Neural cell (in vitro differentiated cells): ENCODE measurements at regions not wholly inside any gene's neighbourhood (a gene's known extent, or its start where the extent isn't known, plus 50 kb on each side); places are given as distances from the start of the nearest gene placed in this dataset.

ENCODE experiments used
- H2AFZ ChIP-seq: fragments of 200-600, 300-800 bp; sonication (generic), shearing (Covaris generic); 2 replicates; pipeline ENCODE4 v1.6.0; 2014; ENCODE audit warnings: low read depth, mild to moderate bottlenecking, antibody characterized with exemption, low read length, moderate library complexity
- H3F3A ChIP-seq: fragments of 200-600 bp; shearing (Covaris generic); 2 replicates; pipeline ENCODE4 v1.6.1; 2016; ENCODE audit warnings: mild to moderate bottlenecking, moderate library complexity, mixed read lengths, antibody characterized with exemption, low read length; ENCODE audit not compliant: insufficient read depth, poor library complexity, severe bottlenecking
- H3K27ac ChIP-seq: fragments of 200-600, 300-800 bp; sonication (generic), shearing (Covaris generic); 2 replicates; pipeline ENCODE4 v1.5.1; 2014; ENCODE audit warnings: mild to moderate bottlenecking, low read length, moderate library complexity
- H3K27me3 ChIP-seq: fragments of 300-800, 200-600 bp; sonication (generic), shearing (Covaris generic); 2 replicates; pipeline ENCODE4 v1.6.0; 2014; ENCODE audit warnings: mild to moderate bottlenecking, low read depth, low read length, moderate library complexity; ENCODE audit not compliant: insufficient read depth
- H3K36me3 ChIP-seq: fragments of 300-800, 200-600 bp; sonication (generic), shearing (Covaris generic); 2 replicates; pipeline ENCODE4 v1.5.1; 2014; ENCODE audit warnings: mild to moderate bottlenecking, antibody characterized with exemption, low read length, moderate library complexity; ENCODE audit not compliant: insufficient read depth
- H3K4me2 ChIP-seq: fragments of 300-800, 200-600 bp; sonication (generic), shearing (Covaris generic); 2 replicates; pipeline ENCODE4 v1.6.0; 2014; ENCODE audit warnings: mild to moderate bottlenecking, low read length
- H3K4me3 ChIP-seq: fragments of 300-800, 200-600 bp; sonication (generic), shearing (Covaris generic); 2 replicates; pipeline ENCODE4 v1.5.1; 2014; ENCODE audit warnings: mild to moderate bottlenecking, low read length, moderate library complexity
- H3K79me2 ChIP-seq: fragments of 200-600 bp; shearing (Covaris generic); replicated peaks from 2 replicates; pipeline ENCODE4 v1.6.0; 2014; ENCODE audit warnings: mild to moderate bottlenecking, low read length, moderate library complexity; ENCODE audit not compliant: insufficient read depth
- H3K9ac ChIP-seq: fragments of 300-800, 200-600 bp; sonication (generic), shearing (Covaris generic); 2 replicates; pipeline ENCODE4 v1.6.1; 2016; ENCODE audit warnings: mild to moderate bottlenecking, low read length, mixed read lengths
- H3K9me2 ChIP-seq: fragments of 200-600 bp; shearing (Covaris generic); 2 replicates; pipeline ENCODE4 v1.6.1; 2016; ENCODE audit warnings: mild to moderate bottlenecking, low read length, mixed read lengths; ENCODE audit not compliant: insufficient read depth
- H3K9me3 ChIP-seq: fragments of 200-600, 300-800 bp; sonication (generic), shearing (Covaris generic); 2 replicates; pipeline ENCODE4 v1.6.1; 2016; ENCODE audit warnings: mild to moderate bottlenecking, mixed run types, low read length, moderate library complexity, mixed read lengths
- H4K20me1 ChIP-seq: fragments of 200-600 bp; shearing (Covaris generic); 2 replicates; pipeline ENCODE4 v1.6.1; 2016; ENCODE audit warnings: mild to moderate bottlenecking, mixed run types; ENCODE audit not compliant: insufficient read depth
- EP300 ChIP-seq: fragments of 450-650 bp; conservative IDR thresholded peaks from 2 replicates; pipeline ENCODE4 v1.6.1; 2014; ENCODE audit warnings: antibody characterized with exemption, mild to moderate bottlenecking, moderate library complexity; ENCODE audit not compliant: poor library complexity, severe bottlenecking
- EZH2 ChIP-seq: fragments of 200-600, 300-800 bp; shearing (Covaris generic), sonication (generic); IDR thresholded peaks from 2 replicates; pipeline ENCODE4 v1.6.1; 2014; ENCODE audit warnings: antibody characterized with exemption, low read length, borderline replicate concordance, mild to moderate bottlenecking; ENCODE audit not compliant: insufficient read depth, poor library complexity, severe bottlenecking
- MXI1 ChIP-seq: fragments of 450-650 bp; conservative IDR thresholded peaks from 2 replicates; pipeline ENCODE4 v1.6.1; 2014; ENCODE audit warnings: antibody characterized with exemption, mild to moderate bottlenecking; ENCODE audit not compliant: poor library complexity, severe bottlenecking
- POLR2AphosphoS5 ChIP-seq: IDR thresholded peaks from 2 replicates; pipeline ENCODE4 v1.6.1; 2012
- RAD21 ChIP-seq: fragments of 450-650 bp; conservative IDR thresholded peaks from 2 replicates; pipeline ENCODE4 v1.6.1; 2014; ENCODE audit warnings: antibody characterized with exemption, mild to moderate bottlenecking, moderate library complexity
- SMC3 ChIP-seq: fragments of 450-650 bp; conservative IDR thresholded peaks from 2 replicates; pipeline ENCODE4 v1.6.1; 2014; ENCODE audit warnings: antibody characterized with exemption, mild to moderate bottlenecking, moderate library complexity; ENCODE audit not compliant: poor library complexity
- TAF1 ChIP-seq: IDR thresholded peaks from 2 replicates; pipeline ENCODE4 v1.6.1; 2012; ENCODE audit warnings: low read depth
- TF ChIP-seq, protein P1 (sequence below): fragments of 450-650 bp; IDR thresholded peaks from 2 replicates; pipeline ENCODE4 v1.5.1; 2014; ENCODE audit warnings: antibody characterized with exemption, mild to moderate bottlenecking, moderate library complexity; ENCODE audit not compliant: poor library complexity, severe bottlenecking
- TF ChIP-seq, protein P2 (sequence below): IDR thresholded peaks from 2 replicates; pipeline ENCODE4 v1.6.1; 2012; ENCODE audit warnings: borderline replicate concordance

DNA sequence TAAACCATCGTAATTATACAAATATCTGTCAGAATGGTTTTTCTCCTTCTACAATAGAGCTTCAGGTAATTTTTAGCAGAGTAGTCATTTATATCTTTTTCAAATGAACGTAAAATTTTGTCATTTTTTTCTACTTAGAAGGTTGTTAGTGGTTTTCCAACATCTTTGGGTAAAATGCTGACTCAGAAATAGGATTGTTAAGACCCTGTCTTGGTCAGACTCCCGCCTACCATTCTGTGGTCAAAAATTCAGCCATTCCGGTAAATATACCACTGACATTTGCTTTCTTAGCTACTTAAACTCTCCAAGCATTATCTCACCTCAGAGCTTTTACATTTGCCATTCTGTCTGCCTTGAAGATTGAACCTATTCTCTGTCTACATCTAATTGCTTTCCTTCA, 154.1 kb upstream of the CDH19 start:
- Histone ChIP-seq H3K4me3 (no peak overlapping the region), H3K9ac (no peak overlapping the region), H2AFZ (no peak overlapping the region), H3K4me2 (no peak overlapping the region), H3K36me3 (no peaks in the 10 kb centered on the region), H3K9me3 (no peaks in the 10 kb centered on the region), H4K20me1 (no peaks in the 10 kb centered on the region), H3F3A (no peaks in the 10 kb centered on the region), H3K9me2 (no peaks in the 10 kb centered on the region), H3K27me3 (no peaks in the 10 kb centered on the region), H3K79me2 (no peaks in the 10 kb centered on the region), H3K27ac (no peak overlapping the region)
- TF ChIP-seq EZH2 (no peak), TAF1 (no peak), POLR2AphosphoS5 (no peak), SMC3 (no peak), RAD21 (no peak), MXI1 (no peak), EP300 (no peak)
- TF ChIP-seq, protein P1, sequence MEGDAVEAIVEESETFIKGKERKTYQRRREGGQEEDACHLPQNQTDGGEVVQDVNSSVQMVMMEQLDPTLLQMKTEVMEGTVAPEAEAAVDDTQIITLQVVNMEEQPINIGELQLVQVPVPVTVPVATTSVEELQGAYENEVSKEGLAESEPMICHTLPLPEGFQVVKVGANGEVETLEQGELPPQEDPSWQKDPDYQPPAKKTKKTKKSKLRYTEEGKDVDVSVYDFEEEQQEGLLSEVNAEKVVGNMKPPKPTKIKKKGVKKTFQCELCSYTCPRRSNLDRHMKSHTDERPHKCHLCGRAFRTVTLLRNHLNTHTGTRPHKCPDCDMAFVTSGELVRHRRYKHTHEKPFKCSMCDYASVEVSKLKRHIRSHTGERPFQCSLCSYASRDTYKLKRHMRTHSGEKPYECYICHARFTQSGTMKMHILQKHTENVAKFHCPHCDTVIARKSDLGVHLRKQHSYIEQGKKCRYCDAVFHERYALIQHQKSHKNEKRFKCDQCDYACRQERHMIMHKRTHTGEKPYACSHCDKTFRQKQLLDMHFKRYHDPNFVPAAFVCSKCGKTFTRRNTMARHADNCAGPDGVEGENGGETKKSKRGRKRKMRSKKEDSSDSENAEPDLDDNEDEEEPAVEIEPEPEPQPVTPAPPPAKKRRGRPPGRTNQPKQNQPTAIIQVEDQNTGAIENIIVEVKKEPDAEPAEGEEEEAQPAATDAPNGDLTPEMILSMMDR = no peak
- TF ChIP-seq, protein P2, sequence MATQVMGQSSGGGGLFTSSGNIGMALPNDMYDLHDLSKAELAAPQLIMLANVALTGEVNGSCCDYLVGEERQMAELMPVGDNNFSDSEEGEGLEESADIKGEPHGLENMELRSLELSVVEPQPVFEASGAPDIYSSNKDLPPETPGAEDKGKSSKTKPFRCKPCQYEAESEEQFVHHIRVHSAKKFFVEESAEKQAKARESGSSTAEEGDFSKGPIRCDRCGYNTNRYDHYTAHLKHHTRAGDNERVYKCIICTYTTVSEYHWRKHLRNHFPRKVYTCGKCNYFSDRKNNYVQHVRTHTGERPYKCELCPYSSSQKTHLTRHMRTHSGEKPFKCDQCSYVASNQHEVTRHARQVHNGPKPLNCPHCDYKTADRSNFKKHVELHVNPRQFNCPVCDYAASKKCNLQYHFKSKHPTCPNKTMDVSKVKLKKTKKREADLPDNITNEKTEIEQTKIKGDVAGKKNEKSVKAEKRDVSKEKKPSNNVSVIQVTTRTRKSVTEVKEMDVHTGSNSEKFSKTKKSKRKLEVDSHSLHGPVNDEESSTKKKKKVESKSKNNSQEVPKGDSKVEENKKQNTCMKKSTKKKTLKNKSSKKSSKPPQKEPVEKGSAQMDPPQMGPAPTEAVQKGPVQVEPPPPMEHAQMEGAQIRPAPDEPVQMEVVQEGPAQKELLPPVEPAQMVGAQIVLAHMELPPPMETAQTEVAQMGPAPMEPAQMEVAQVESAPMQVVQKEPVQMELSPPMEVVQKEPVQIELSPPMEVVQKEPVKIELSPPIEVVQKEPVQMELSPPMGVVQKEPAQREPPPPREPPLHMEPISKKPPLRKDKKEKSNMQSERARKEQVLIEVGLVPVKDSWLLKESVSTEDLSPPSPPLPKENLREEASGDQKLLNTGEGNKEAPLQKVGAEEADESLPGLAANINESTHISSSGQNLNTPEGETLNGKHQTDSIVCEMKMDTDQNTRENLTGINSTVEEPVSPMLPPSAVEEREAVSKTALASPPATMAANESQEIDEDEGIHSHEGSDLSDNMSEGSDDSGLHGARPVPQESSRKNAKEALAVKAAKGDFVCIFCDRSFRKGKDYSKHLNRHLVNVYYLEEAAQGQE = no peak

DNA sequence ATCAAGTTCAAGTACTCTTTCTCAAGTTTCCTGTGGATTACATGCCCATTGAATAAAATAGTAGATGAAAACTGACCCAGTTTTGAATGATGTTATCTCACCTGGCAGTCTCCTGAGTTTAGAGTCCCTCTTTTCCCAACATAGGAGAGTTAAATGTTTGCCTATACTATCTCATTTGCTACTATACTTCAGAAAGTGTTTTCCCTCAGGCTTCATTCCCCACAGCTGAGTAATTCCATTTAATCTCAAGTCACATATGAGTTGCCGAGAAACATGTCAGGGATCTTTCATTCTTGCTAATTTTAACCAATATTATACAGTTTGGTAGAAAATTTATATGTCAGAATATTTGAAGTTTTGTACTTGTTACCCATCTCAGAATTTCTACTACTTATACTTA, 150.4 kb upstream of the CDH19 start:
- Histone ChIP-seq H3K4me3 (no peak overlapping the region), H3K79me2 (no peaks in the 10 kb centered on the region), H3F3A (no peaks in the 10 kb centered on the region), H3K9me2 (no peaks in the 10 kb centered on the region), H4K20me1 (no peaks in the 10 kb centered on the region), H3K36me3 (no peaks in the 10 kb centered on the region), H3K4me2 (no peak overlapping the region), H3K27me3 (no peaks in the 10 kb centered on the region), H3K9me3 (no peaks in the 10 kb centered on the region), H2AFZ (no peak overlapping the region), H3K9ac (no peak overlapping the region), H3K27ac (no peak overlapping the region)
- no peak for TF ChIP-seq EZH2
- TF ChIP-seq POLR2AphosphoS5 = no peak
- no peak for TF ChIP-seq RAD21
- TF ChIP-seq EP300 = no peak
- TF ChIP-seq TAF1 = no peak

DNA sequence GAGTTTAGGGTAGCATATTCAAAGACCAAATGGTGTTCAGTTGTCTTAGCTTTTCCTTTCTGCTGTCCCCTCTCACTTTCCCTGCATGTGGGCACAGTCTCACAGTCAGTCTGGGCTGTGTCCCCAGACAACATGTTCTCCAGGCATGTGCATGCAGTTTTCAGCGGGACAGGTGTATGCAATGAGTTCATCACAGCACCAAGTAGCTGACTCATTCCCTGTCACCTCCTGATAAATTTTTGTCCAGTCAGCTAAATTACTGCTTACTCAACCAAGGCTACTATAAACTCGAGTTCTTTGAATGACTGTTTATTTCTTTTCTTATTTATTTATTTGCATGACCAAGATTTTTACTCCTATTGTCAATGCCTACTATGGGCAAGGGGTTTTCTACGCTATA, 148.8 kb upstream of the CDH19 start:
- Histone ChIP-seq H3K79me2 (no peaks in the 10 kb centered on the region), H3K4me3 (no peak overlapping the region), H2AFZ (no peak overlapping the region), H4K20me1 (no peaks in the 10 kb centered on the region), H3K36me3 (no peaks in the 10 kb centered on the region), H3K4me2 (no peak overlapping the region), H3K9me2 (no peaks in the 10 kb centered on the region), H3K27me3 (no peaks in the 10 kb centered on the region), H3F3A (no peaks in the 10 kb centered on the region), H3K9me3 (no peaks in the 10 kb centered on the region), H3K9ac (no peak overlapping the region), H3K27ac (no peak overlapping the region)
- TF ChIP-seq MXI1 = no peak
- no peak for TF ChIP-seq POLR2AphosphoS5
- TF ChIP-seq SMC3 = no peak
- TF ChIP-seq EZH2 = no peak
- TF ChIP-seq, protein P1 = no peak
- no peak for TF ChIP-seq TAF1
- TF ChIP-seq EP300 = no peak
- no peak for TF ChIP-seq RAD21
- TF ChIP-seq, protein P2 = no peak
